ENCODE measurements at regions not wholly inside any gene's neighbourhood (a gene's known extent, or its start where the extent isn't known, plus 50 kb on each side); places are given as distances from the start of the nearest gene placed in this dataset.

DNA sequence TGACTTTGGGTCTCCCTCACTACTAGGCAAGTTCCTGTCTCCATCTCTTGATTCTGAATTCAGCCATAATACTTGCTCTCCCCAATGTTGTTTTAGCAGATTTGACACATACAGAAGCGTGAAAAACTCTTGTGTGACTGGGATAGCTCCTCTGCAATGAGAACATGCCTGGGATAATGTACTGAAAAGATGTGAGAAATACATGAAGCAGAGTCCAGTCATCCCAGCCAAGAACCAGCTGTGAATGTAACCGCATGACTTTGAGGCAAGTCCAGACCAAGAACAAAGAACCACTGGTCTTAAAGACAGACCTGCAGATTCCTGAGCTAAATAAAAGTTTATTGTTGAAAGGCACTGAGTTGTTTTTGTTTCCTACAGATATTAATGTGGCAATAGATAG lies 135.0 kb downstream of the NMUR2 start:
- DNase-seq (ENCODE audit: low spot score): no peak

DNA sequence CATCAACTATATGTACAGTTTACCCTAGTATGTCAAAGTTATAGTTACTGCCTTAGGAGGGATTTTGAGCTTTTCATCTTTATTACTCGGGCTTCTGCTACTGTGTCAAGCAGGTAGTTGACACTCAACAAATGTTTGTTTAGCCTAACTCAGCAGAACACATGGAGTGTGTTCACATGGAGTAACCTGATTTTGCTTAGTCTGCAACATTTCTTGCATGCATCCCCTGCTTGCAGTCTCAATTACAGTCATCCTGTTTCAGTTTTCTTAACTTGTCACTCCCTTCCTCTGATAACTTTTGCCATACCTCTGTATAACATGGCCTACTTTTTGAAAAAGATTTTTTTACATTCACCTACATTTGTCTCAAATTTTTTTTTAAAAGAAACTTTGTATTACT lies 135.5 kb downstream of the NMUR2 start:
- DNase-seq (ENCODE audit: low spot score): no peak

DNA sequence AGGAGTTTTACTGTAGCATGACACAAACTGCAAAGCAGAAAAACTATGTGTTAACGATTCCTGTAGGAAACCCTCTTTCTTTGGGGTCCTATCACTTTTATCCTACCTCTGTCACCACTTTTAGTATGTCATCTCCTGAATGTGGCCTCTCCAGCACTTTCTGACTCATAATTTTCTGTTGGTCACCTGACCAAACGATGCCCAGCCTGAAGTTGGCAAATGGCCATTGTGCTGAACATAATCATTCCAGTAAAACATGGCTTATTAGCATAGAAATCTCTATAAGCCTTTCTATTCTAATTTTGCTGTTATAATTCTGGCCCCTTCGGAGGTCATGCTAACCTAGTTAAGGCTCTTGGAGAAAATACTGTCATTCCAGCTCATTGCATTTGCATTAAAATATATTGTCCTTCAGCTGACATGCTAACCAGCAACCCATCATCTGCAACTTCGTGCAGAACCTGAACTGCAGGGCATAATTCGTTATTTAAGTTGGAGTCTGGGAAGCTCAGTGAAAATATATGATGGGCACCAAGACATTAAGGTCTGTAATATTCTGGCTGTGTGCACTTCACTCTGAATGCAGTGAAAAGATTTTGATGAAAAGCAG lies 140.3 kb downstream of the NMUR2 start:
- no peak for DNase-seq (ENCODE audit: low spot score)

DNA sequence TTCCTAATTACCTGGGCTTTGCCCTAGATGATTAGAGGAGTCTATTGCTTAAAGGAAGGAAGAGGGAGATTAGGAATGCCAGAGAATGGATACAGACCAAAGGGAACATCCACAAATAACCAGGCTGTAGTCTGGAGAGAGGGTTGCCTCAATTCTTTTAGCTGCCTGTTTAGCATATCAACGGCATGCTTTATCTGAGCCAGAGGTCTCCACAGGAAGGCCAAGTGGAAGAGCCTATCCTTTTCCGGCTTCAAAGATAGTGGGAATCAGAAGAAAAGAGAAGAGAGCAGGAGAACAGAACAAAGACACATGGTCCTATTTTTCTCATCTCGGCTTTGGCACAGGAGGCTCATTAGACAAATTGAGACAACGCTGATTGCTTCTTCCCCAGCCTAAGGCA lies 142.4 kb downstream of the NMUR2 start:
- no peak for DNase-seq (ENCODE audit: low spot score)

DNA sequence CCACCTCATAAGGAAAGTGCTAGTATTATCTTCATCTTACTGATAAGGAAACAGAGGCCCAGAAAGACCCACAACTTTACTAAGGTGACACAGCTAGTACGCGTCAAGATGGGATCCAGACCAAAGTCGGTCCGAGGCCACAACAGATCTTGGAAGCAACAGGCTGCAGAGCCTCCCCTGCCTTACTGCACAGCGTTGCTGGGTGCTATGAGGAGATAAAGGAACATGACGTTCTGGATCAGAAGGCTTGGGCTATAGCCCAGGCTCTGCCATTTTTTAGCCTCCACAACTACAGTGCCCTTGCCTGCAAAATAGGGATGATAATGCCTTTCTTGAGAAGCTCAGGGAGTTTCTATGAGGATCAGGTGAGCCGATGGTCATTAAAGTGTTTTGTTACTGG lies 144.1 kb downstream of the NMUR2 start:
- no peak for DNase-seq (ENCODE audit: low spot score)

DNA sequence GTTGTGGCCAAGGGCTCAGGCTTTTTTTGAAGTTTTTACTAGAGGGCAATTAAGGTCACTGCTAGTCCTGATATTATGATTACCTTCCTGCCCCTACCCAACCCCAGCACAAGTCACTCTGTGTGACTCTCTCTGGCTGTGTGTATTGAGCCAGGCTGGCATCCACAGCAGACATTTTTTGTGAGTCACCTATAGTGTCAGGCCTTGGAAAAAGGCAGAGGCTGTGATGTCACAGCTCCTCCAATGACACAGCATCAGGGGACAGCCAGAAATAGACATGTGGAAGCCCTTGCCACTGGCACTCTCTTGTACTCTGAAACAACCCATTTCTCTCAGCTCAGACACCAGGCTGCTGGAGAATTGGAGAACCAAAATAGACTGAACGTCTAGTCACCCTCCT lies 145.4 kb downstream of the NMUR2 start:
- DNase-seq (ENCODE audit: low spot score): no peak

DNA sequence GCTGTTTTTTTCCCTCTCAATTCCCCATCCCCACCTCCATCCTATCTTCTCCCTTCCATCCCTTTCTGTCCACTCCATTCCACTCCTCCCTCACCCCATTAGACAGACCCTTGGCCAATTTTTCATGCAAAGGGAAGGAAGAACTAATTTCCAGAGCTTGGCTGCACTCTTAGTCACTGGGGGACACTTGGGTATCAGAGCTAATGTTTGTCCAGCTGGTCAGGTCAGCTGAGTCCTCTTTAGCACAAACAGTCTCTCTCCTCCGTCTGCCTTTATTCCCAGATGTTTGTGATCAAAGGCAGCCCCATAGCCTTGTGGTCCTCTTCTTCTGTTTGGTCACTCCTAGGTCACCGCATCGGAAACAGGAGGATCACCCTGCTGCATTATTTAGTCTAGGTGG lies 148.5 kb downstream of the NMUR2 start:
- no peak for DNase-seq (ENCODE audit: low spot score)

DNA sequence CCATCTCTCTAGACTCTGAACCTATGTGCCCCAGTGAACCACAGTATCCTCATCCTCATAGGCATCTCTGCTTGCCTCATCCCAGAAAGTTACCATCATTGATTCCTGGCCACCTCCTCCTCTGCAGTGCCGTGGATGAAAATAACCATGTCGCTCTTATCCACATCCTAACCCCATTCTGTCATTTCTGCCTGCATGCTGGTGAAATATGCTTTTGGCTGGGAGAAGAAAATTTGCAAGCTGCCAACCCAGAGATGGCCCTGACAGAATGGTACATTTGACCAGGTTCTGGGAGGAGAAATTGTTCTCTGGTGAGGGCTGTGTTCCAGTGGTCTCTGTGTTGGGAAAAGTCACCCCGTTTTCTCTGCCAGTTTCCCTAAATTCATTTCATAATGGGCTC lies 149.7 kb downstream of the NMUR2 start:
- DNase-seq (ENCODE audit: low spot score): no peak

DNA sequence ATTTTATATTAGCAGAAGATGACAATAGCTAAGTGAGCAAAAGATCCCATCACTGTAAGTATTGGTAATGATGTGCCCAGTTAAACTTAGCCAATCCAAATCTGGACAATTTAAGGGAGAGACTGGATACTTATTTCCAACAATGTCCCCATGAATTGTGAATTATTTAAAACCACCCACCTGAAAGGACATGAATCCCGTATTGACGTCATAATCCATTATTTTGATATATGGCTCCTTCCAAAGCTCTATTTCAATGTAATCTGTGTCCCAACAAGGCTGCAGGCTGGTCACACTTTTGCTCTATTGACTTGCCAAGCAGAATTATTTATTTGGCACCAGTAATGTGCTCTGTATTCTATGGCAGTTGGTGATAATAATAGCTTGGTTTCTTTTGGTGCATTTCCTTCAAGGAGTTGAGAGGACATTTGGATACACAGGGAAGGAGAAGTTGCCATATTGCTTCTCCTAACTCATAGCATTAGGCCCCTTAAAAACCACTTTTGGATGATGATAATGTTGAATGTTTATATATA lies 157.2 kb downstream of the NMUR2 start:
- DNase-seq (ENCODE audit: low spot score): no peak

DNA sequence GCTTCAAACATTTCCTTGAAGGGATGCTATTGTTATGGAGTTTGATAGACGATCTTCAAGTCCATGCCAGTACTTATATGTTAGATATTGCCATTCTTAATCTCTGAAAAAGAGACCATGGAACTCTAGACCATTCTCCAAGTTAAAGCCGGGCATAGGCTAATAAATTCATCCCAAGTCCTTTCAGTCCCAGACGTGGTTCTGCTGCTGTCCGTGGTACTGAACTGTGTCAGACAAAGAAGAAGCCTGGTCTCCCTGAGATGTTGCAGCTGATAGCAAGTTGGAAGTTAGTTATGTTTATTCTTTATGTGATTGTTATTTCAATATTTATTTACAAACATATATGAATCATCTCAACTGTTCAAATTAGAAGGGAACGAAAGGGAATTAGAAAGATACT lies 158.7 kb downstream of the NMUR2 start:
- DNase-seq (ENCODE audit: low spot score): peak; percentile 27

DNA sequence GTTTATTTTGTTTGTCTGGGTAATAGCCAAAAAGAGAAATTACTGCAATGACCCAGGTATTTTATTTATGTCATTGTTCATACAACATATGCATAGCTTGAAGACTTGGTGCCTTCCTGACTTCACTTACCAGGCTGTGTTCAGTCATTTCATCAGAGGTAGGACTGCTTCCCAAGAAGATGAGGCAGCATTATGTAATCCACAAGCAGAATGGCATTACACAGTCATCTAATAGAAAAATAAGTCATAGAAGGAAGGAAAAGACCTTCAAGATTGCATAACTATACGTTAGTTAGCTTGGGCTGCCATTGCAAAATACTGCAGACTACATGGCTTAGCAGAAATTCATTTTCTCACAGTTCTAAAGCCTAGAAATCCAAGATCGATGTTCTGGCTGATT lies 167.5 kb downstream of the NMUR2 start:
- no peak for DNase-seq (ENCODE audit: low spot score)

DNA sequence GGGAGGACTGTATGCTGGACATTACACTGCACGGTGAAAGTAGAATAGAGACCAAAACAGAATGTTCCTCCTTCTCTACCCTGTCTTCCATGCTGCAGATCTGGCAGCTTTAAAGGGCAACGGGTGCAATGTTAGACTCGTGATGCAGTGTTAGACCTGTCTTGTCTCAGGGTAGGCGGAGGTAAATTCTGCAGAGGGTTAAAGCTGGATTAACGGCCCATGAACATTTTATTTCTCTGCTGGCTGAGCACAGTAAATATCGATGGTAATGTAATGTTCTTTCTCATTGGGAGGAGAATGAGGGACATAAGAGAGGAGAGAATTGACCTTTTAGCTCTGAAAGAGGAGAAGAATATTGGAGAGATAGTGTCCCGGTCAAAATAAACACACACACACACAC lies 178.9 kb downstream of the NMUR2 start:
- DNase-seq (ENCODE audit: low spot score): no peak

DNA sequence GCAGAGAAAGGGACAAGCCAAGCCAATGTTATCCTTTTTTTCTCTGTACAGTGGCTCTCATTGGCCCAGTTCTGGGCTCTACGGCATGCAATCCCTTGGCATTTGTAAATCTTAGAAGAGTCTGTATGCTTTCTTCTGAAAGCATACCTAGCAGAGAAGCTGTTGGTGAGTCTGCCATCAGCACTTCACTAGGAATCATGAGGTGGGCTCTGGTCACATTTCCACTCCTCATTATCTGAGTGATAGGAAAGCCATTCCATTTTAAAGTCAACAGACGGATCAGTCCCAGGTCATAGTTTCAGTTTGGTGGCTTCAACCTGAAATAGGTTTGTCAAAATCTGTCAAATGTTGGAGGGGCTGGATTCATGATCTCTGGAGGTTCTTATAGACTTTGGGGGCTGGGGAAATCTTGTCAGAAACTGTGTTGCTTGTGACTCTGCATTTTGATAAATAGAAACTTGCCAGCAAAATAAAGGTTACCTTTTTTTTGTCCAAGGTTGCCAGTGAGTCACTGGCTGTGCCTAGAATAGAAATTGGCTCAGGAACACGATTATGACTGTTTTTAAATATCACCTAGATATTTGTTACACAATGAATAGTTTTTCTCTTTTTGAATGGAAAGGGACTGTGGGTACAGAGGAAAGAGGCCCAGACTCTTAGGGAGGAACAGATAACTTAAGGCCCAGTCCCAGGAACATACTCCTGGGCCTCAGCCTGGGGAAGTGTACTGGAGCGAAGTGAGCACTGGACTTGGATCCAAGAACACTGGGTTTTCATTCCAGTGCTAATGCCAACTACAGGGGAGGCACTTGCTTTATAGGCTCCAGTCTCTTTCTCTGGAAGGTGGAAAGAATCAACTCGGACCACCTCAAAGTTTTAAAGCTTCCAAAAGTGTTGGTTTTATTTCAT lies 183.1 kb downstream of the NMUR2 start:
- no peak for DNase-seq (ENCODE audit: low spot score)

DNA sequence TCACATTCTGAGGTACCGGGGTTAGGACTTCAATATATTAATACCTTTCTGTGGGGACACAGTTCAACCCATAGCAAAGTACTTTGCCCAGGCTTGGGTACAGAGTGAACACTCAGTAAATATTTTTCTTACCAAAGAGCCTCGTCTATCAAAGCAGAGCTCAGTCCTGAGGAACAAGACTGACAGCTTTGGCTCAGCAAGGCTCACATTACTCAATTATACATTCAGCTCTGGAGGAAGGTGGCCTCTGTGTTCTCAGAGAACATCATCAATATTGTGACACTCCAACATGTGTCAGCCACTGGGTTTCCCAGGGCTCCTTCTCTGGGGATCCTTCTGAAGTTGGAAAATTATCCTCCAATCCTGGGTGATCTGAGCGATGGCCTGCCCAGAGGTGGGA lies 186.4 kb downstream of the NMUR2 start:
- no peak for DNase-seq (ENCODE audit: low spot score)

DNA sequence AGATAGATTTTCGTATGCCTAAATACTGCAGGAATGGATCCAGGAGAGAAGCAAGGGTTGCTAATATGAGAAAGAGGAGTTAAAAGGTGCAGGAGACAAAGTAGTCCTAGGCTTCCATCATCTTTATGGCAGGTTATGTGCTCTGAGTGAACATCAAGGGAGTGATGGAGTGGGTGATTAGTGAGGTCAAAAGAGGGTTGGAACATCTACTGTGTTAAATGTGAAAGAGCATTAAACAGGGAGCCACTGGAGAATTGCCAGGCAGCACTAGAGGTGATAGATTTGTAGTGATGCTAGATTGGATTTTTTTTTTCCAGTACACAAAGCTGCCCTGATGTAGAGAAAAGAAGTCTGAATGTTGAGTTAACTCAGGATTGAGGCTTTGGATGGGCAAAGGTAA lies 199.3 kb downstream of the NMUR2 start:
- DNase-seq (ENCODE audit: low spot score): no peak

DNA sequence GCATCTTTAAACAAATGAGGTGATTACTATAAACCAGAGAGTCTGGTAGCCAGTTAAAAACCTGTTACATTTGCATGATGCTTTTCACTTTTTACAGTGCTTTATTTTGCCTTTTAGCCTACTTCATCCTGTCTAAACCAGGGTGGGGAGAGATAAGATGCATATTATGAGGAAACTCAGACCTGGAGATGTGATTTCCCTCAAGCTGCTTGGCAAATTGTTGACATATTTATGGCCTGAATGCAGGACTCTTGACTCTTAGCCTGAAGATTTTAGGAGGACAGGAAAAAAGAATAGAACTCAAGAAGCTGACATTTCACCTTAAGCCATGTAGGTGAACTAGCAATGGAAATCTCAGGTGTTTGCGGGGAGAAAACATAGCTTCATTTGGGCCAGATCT lies 202.8 kb downstream of the NMUR2 start:
- no peak for DNase-seq (ENCODE audit: low spot score)

DNA sequence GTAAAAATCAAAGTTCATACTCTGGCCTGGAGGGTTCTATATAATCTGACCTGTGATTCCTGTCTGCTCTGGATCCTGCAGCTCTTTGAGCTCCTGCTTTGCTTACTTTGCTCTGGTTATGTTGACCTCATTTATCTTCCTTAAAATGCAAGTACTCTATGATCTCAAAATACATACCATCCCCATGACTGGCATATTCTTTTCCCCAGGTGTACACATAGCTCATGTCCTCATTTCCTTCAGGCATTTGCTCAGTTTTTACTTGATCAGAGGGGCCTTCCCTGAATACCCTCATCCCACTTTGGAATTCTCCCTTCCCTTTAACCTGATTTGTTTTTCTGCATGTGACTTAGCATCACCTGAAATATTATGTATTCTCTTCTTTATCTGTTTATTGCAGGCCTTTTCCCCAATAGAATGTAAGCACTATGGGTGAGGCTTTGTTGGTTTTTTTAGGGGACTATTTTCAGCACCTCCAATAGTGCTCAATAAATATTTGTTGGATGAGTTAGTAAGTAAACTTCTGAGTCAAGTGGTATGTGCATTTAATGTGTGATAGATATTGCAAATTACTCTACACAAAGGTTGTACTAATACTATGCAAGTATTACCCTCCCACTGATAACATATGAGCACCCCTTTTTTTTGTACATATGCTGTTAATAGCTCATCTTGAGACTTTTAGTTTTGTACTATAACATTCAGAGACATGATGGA lies 211.5 kb downstream of the NMUR2 start:
- no peak for DNase-seq (ENCODE audit: low spot score)

DNA sequence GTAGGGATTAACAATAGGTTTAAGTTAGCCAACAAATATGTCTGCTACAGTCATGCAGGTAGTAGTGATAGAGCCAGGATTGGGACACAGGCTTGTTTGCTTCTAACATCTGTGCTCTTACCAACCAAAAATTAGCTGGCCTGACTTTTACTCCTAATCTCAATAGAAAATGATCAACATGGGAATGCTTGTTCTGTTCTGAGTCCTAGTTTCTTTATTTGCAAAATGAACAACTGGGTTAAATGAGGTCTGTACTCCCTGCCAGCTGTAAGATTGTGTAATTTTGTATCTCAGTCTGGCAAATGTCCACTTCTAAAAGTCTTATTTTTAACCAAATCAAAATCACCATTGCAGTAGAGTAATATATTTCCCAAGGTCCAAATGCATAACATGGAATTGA lies 216.8 kb downstream of the NMUR2 start:
- no peak for DNase-seq (ENCODE audit: low spot score)

DNA sequence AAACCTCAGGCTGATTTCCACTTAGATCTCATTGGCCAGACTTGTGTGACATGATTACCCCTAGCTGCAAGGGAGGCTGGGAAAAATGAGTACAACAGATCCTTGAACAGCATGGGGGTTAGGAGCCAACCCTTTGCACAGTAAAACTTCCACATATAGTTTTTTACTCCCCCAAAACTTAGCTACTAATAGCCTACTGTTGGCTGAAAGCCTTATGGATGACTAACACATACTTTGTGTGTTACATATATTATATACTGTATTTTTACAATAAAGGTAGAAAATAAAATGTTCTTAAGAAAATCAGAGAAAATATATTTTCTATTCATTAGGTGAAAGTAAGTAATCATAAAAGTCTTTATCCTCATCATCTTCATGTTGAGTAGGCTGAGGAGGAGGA lies 217.4 kb downstream of the NMUR2 start:
- DNase-seq (ENCODE audit: low spot score): no peak

DNA sequence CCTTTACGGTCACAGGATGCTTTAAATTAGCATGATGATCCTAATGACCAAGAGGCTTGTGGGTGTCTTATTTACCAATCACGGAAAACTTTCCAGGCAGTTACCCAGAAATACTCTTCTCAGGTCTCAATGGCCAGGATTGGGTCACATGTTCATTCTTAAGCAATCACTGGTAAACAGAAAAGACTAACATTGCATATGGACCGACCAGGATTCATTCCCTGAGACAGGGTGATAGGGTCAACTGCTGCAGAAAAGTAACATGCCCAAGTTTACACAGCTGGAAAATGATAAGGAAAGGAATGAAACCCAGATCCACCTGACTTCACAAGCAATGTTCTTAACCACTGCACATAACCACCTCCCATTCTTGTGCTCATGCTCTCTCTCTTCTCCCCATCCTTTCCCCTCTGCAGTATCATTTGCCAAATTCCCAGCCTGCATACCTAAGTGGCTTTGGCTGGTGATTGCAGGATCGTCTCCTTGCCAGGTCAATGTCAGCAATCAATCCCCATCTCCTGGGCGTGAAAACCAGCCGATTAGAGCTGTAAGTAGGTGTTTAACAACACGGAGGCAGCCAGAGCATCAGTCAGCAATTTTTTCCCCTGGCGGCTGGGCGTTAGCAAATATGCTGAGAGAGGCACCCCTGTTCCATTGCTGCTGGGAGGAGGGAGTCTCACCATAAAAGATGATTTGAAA lies 219.4 kb downstream of the NMUR2 start:
- no peak for DNase-seq (ENCODE audit: low spot score)

DNA sequence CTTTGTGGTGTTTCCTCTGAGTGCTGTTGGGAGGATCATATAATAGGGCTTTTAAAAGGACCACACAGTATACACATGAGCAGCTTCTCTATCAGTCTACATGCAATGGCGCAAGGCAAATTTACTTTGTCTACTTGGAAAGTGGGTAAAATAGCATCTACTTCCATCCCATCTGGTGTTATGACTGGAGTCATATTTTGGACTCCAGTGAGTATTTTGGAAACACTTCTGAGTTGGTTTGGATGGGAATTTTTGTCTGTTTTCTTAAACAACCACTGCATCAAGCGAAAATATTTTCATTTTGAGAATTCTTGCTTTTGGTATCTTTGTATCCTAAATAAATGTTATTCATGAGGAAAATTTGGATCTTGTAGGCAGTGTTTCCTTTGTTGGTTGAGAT lies 220.8 kb downstream of the NMUR2 start:
- DNase-seq (ENCODE audit: low spot score): no peak

DNA sequence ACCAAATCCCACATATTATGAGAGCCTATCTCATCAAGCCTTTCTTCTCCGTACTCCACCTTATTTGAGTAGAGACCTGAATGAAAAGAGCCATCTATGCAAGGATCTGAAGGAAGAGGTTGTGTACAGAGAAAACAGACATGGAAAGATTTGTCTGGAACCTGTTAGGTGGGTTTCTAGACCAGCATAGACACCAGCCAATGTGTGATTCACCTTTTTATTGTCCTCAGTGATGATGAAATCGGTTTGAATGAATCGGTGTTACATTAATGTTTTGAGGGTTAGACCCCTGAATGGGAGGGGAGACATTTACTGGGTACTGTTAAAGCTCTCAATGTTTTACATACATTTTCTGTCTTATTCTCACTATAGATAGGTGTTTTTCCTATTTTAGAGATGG lies 223.6 kb downstream of the NMUR2 start:
- no peak for DNase-seq (ENCODE audit: low spot score)

Measured in SW480 (cell line).